SH-SY5Y (cell line): ENCODE measurements at regions not wholly inside any gene's neighbourhood (a gene's known extent, or its start where the extent isn't known, plus 50 kb on each side); places are given as distances from the start of the nearest gene placed in this dataset.

ENCODE experiments used
- GATA2 ChIP-seq: IDR thresholded peaks from 2 replicates; pipeline ENCODE4 v1.6.1; 2011; ENCODE audit warnings: mild to moderate bottlenecking, low read depth, low read length
- GATA3 ChIP-seq: IDR thresholded peaks from 2 replicates; pipeline ENCODE4 v1.6.1; 2011; ENCODE audit warnings: low read depth, mild to moderate bottlenecking, low read length, moderate library complexity

DNA sequence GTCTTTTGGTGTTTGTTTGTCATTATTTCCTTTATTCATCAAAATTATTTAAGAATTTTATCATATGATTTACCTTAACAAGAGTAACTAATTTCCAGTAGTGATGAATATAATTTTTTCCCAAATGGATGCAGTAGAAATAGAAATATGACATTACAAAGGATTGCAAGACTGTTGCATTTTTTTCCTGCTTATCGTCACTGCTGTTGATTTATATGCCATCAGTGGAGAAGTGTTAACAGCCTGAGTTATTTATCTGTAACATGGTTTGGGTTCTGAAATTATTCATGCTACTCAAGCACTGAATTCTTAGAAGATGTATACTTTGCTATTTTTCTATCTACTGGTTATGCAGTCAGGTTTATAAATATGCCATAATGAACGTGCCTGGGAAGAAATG, 68.6 kb downstream of the TMEM100 start:
- no peak for TF ChIP-seq GATA2
- TF ChIP-seq GATA3: no peak
